Natural killer cell (primary cell): ENCODE measurements at regions not wholly inside any gene's neighbourhood (a gene's known extent, or its start where the extent isn't known, plus 50 kb on each side); places are given as distances from the start of the nearest gene placed in this dataset.

Experiments
- ATAC-seq, 3 donors: fragments of 150-1000 bp in 2 of 3; fragments of 200-7000 bp in 1 of 3; cut with Tn5 transposase; 1 replicate in 1 of 3; 2 replicates in 2 of 3; pipeline ENCODE4 v1.10.0; 2021; ENCODE audit warnings: mild to moderate bottlenecking in 2 of 3, moderate library complexity in 2 of 3
- DNase-seq, 2 donors: peaks; one replicate each; pipeline versions ENCODE4 v3.0.0 to v3.0.0-alpha.2; 2013 to 2021; ENCODE audit warnings: mixed read lengths in 1 of 2
- H3K27ac ChIP-seq: one replicate; pipeline ENCODE4 v1.5.1; 2013; ENCODE audit warnings: mild to moderate bottlenecking, low read length
- H3K27me3 ChIP-seq: one replicate; pipeline ENCODE4 v1.6.1; 2013; ENCODE audit warnings: low read length; ENCODE audit not compliant: control insufficient read depth, insufficient read depth
- H3K36me3 ChIP-seq: one replicate; pipeline ENCODE4 v1.6.1; 2013; ENCODE audit warnings: low read length; ENCODE audit not compliant: control insufficient read depth, insufficient read depth
- H3K4me1 ChIP-seq: one replicate; pipeline ENCODE4 v1.6.1; 2013; ENCODE audit warnings: low read length; ENCODE audit not compliant: control insufficient read depth, insufficient read depth
- H3K4me3 ChIP-seq: one replicate; pipeline ENCODE4 v1.5.1; 2013; ENCODE audit warnings: low read length
- H3K9me3 ChIP-seq: one replicate; pipeline ENCODE4 v1.6.1; 2013; ENCODE audit warnings: low read length; ENCODE audit not compliant: control insufficient read depth, insufficient read depth
- H3K27ac Mint-ChIP-seq, 2 donors: one replicate each; pipeline ENCODE4 v1.8.0; 2022; ENCODE audit warnings: mild to moderate bottlenecking in 2 of 2, mixed read lengths in 2 of 2, moderate library complexity in 1 of 2
- H3K27me3 Mint-ChIP-seq, 2 donors: one replicate each; pipeline ENCODE4 v1.8.0; 2022; ENCODE audit warnings: low read depth in 2 of 2, mixed read lengths in 2 of 2
- H3K36me3 Mint-ChIP-seq: one replicate; pipeline ENCODE4 v1.8.0; 2022; ENCODE audit warnings: mixed read lengths
- H3K4me1 Mint-ChIP-seq, 2 donors: one replicate each; pipeline ENCODE4 v1.8.0; 2022; ENCODE audit warnings: mixed read lengths in 2 of 2
- H3K4me3 Mint-ChIP-seq: one replicate; pipeline ENCODE4 v1.8.0; 2022; ENCODE audit warnings: mild to moderate bottlenecking, moderate library complexity, mixed read lengths
- H3K9me3 Mint-ChIP-seq, 2 donors: one replicate each; pipeline ENCODE4 v1.8.0; 2022; ENCODE audit warnings: mixed read lengths in 2 of 2
- WGBS: methylation state at CpG from one replicate; pipeline ENCODE4 v1.1.7; 2013; ENCODE audit warnings: missing lambda C conversion rate; ENCODE audit not compliant: insufficient coverage; 5-methylcytosine and 5-hydroxymethylcytosine counted together
- intact Hi-C: fragments of 100-400 bp; cut with micrococcal nuclease; formaldehyde crosslinking; loops from one replicate; pipeline ENCODE4 v1.14.2; 2022
- TF ChIP-seq, protein P1 (sequence below): fragments of 200-600 bp; IDR thresholded peaks from one replicate; pipeline ENCODE4 v1.8.0; 2022; ENCODE audit warnings: antibody characterized with exemption

DNA sequence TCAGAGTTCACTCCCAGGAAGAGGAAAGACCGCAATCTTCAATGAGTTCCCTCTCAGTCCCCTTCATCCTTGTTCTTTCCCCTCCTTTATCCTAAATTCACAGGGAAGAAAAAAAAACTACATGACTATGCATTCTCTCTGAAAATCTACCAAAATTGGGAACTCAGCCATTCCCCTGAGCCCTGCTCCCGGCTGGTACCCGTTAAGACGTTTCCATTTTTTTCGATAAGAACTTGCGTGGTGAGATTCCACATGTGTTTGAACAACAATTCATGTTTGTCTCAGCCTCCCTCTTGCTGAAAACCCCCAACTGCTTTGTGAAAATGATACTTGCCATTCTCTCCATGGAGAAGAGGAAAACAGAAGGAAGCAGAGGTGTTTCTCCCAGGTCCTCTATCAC is 318.7 kb upstream of the ID2 start:
- no peak overlapping the region for H3K4me3 ChIP-seq
- H3K27ac Mint-ChIP-seq, result peak overlapping the region in 1 of 2 donors; percentile 13

DNA sequence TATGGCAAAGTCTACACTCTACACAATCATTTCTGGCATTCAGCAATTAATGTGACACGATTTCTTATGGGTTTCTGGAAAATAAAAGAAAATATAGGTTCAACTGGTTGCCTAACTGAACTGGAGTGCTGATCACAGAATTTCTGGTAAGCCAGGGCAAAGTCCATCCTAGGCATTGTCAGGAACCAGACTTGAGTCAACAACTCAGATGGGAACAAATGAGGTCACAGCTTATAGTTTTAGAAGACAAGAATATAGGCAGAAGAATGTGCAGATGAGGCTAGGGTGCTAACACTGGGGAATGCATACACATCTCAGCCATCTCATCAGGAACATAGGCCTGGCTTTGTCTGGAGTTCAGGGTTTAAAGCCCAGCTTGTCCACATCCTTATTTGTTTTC is 317.2 kb upstream of the ID2 start:
- DNase-seq (no peak), ATAC-seq (no peak)
- Mint-ChIP-seq H3K4me3 (no peak overlapping the region), H3K9me3 (no peaks in the 10 kb centered on the region), H3K27ac (no peak overlapping the region), H3K4me1 (peaks cover 30 to 46% of the 10 kb centered on the region in 2 donors), H3K36me3 (no peaks in the 10 kb centered on the region), H3K27me3 (no peaks in the 10 kb centered on the region)
- 100% methylated on average over 1 of the region's 1 CpG for WGBS
- no peak overlapping the region for H3K4me3 ChIP-seq
- TF ChIP-seq, protein P1, sequence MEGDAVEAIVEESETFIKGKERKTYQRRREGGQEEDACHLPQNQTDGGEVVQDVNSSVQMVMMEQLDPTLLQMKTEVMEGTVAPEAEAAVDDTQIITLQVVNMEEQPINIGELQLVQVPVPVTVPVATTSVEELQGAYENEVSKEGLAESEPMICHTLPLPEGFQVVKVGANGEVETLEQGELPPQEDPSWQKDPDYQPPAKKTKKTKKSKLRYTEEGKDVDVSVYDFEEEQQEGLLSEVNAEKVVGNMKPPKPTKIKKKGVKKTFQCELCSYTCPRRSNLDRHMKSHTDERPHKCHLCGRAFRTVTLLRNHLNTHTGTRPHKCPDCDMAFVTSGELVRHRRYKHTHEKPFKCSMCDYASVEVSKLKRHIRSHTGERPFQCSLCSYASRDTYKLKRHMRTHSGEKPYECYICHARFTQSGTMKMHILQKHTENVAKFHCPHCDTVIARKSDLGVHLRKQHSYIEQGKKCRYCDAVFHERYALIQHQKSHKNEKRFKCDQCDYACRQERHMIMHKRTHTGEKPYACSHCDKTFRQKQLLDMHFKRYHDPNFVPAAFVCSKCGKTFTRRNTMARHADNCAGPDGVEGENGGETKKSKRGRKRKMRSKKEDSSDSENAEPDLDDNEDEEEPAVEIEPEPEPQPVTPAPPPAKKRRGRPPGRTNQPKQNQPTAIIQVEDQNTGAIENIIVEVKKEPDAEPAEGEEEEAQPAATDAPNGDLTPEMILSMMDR, result no peak
- intact Hi-C loops, result no loop called here
- H3K27ac ChIP-seq, result no peak overlapping the region
- no peaks in the 10 kb centered on the region for H3K9me3 ChIP-seq
- H3K4me1 ChIP-seq, result peaks cover 4% of the 10 kb centered on the region
- H3K36me3 ChIP-seq, result no peaks in the 10 kb centered on the region
- H3K27me3 ChIP-seq, result no peaks in the 10 kb centered on the region

More for the DNA sequence above, 318.7 kb upstream of the ID2 start:
- ATAC-seq, result no peak
- Histone ChIP-seq H3K27me3 (no peaks in the 10 kb centered on the region), H3K9me3 (no peaks in the 10 kb centered on the region), H3K36me3 (no peaks in the 10 kb centered on the region), H3K27ac (no peak overlapping the region), H3K4me1 (peaks cover 1% of the 10 kb centered on the region)
- Mint-ChIP-seq H3K36me3 (no peaks in the 10 kb centered on the region), H3K27me3 (peaks cover 0 to 1% of the 10 kb centered on the region in 2 donors), H3K4me1 (peaks cover 33 to 47% of the 10 kb centered on the region in 2 donors), H3K4me3 (no peak overlapping the region), H3K9me3 (no peaks in the 10 kb centered on the region)
- TF ChIP-seq, protein P1, result no peak
- intact Hi-C loops, result no loop called here
- DNase-seq, result no peak
- 97% methylated on average over 6 of the region's 6 CpGs for WGBS

DNA sequence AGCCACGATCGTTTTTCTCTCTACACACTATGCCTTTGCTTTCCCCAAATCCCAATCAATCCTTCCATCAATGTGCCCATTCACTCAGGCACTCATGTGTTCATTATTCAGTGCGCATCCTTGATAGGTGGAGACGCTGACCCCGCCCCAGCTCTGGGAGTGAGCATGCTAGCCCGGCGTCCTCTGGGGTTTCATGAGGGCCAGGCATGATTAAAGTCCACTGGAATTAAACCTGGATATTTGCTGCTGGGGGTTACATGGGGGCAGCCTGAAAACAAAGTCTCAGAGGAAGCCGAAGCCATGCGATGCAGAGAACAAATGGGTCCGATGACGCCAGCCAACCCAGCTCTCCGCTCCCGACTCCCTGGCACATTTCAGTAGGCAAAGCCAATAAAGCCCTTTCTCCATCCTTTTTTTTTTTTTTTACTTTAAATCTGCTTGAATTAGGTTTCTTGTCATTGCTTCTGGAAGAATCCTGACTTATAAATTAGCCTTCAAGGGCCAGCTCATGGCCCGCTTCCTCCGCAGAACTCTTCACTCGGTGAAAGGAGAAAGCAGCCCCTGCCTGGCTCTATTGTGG is 316.4 kb upstream of the ID2 start:
- Histone ChIP-seq H3K36me3 (no peaks in the 10 kb centered on the region), H3K4me3 (no peak overlapping the region), H3K9me3 (no peaks in the 10 kb centered on the region), H3K4me1 (peaks cover 9% of the 10 kb centered on the region), H3K27me3 (no peaks in the 10 kb centered on the region), H3K27ac (no peak overlapping the region)
- no peak for DNase-seq
- no peak overlapping the region for H3K4me3 Mint-ChIP-seq
- peak overlapping the region in 1 of 2 donors; percentile 18 for H3K27ac Mint-ChIP-seq
- 94% methylated on average over 16 of the region's 16 CpGs for WGBS
- TF ChIP-seq, protein P1, result no peak
- no peaks in the 10 kb centered on the region for H3K9me3 Mint-ChIP-seq
- H3K4me1 Mint-ChIP-seq, result peaks cover 30 to 54% of the 10 kb centered on the region in 2 donors
- ATAC-seq, result no peak
- no peaks in the 10 kb centered on the region for H3K27me3 Mint-ChIP-seq
- intact Hi-C loops, result no loop called here
- no peaks in the 10 kb centered on the region for H3K36me3 Mint-ChIP-seq

DNA sequence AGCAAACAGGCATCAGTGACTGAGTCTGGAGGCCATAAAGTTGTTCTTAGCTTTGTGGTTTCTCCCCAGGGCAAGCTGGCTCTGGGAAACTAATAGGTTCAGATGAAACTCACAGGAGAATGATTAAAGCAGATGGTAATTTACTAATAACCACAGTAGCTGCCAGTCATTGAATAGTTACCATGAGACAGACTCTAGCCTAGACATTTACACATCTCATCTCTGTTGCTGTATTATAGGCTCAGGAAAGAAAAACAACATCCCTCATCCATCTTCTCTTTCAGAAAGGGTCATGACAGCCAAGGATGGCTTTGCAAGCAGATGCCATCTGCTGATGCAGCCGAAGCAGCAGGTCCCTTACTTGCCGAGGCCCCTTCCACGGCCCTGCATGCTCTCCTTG is 314.0 kb upstream of the ID2 start:
- intact Hi-C loops, result no loop called here
- no peaks in the 10 kb centered on the region for H3K36me3 Mint-ChIP-seq
- Histone ChIP-seq H3K36me3 (no peaks in the 10 kb centered on the region), H3K4me1 (peaks cover 15% of the 10 kb centered on the region), H3K27me3 (no peaks in the 10 kb centered on the region), H3K9me3 (no peaks in the 10 kb centered on the region), H3K4me3 (no peak overlapping the region), H3K27ac (no peak overlapping the region)
- TF ChIP-seq, protein P1, result no peak
- H3K27ac Mint-ChIP-seq, result no peak overlapping the region
- DNase-seq (no peak), ATAC-seq (no peak)
- no peaks in the 10 kb centered on the region for H3K9me3 Mint-ChIP-seq
- no peak overlapping the region for H3K4me3 Mint-ChIP-seq
- 99% methylated on average over 3 of the region's 3 CpGs for WGBS
- peaks cover 33 to 57% of the 10 kb centered on the region in 2 donors for H3K4me1 Mint-ChIP-seq
- no peaks in the 10 kb centered on the region for H3K27me3 Mint-ChIP-seq
